Activated B cell treated with CpG ODN at 0.5 μM for 24 hours (primary cell): ENCODE measurements at regions not wholly inside any gene's neighbourhood (a gene's known extent, or its start where the extent isn't known, plus 50 kb on each side); places are given as distances from the start of the nearest gene placed in this dataset.

Experiments used
- ATAC-seq: fragments of 200-7000 bp; cut with Tn5 transposase; one replicate; pipeline ENCODE4 v1.10.0; 2021; ENCODE audit warnings: low read depth, mild to moderate bottlenecking, moderate library complexity
- CTCF ChIA-PET: fragments of 350-600 bp; sonication (Branson Sonifier 250); formaldehyde crosslinking; loops from one replicate; lab custom pipeline; 2021; ENCODE audit warnings: antibody characterized with exemption; lab: Charles Lee
- POLR2A ChIA-PET: fragments of 350-600 bp; sonication (Branson Sonifier 250); formaldehyde crosslinking; loops from one replicate; lab custom pipeline; 2021; ENCODE audit warnings: antibody characterized with exemption; lab: Charles Lee
- DNase-seq: peaks from one replicate; pipeline ENCODE4 v3.0.0; 2022
- H3K27ac Mint-ChIP-seq: one replicate; pipeline ENCODE4 v1.8.0; 2020; ENCODE audit warnings: mixed read lengths
- H3K27me3 Mint-ChIP-seq: one replicate; pipeline ENCODE4 v1.8.0; 2021; ENCODE audit warnings: mixed read lengths
- H3K36me3 Mint-ChIP-seq: one replicate; pipeline ENCODE4 v1.8.0; 2021; ENCODE audit warnings: low read depth, mixed read lengths
- H3K4me1 Mint-ChIP-seq: one replicate; pipeline ENCODE4 v1.8.0; 2021; ENCODE audit warnings: mixed read lengths
- H3K4me3 Mint-ChIP-seq: one replicate; pipeline ENCODE4 v1.8.0; 2020; ENCODE audit warnings: mild to moderate bottlenecking, mixed read lengths
- H3K9me3 Mint-ChIP-seq: one replicate; pipeline ENCODE4 v1.8.0; 2020; ENCODE audit warnings: mixed read lengths
- CTCF ChIP-seq: fragments of 200-600 bp; IDR thresholded peaks from one replicate; pipeline ENCODE4 v1.8.0; 2022; ENCODE audit warnings: antibody characterized with exemption, mild to moderate bottlenecking
- intact Hi-C: fragments of 100-400 bp; cut with micrococcal nuclease; formaldehyde crosslinking; loops from one replicate; pipeline ENCODE4 v1.15.1; 2024

DNA sequence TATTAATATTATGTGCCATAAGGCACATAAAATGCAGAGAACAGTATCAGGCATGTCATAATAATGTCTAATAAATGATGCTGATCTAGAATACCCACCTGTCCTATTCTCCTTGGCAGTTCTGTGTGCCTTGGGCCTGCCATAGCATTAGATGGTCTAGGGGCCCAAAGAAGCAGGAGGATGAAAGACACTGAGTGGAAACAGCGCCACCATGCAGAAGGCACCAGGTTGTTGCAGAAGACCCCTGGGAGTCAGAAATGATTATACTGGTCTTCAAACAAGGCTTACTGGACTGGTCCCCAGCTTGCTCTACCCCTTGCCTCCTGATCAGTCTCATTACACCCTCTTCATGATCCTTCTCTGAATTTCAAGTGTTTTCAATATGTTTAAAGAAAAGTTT, 353.3 kb downstream of the GRIN2B start:
- Mint-ChIP-seq H3K27ac (no peak overlapping the region), H3K4me3 (no peak overlapping the region), H3K4me1 (no peaks in the 10 kb centered on the region), H3K9me3 (no peaks in the 10 kb centered on the region), H3K36me3 (no peaks in the 10 kb centered on the region), H3K27me3 (peaks cover 6% of the 10 kb centered on the region)
- POLR2A ChIA-PET: no interaction called here
- DNase-seq (no peak), ATAC-seq (no peak)
- CTCF ChIA-PET: no interaction called here
- TF ChIP-seq CTCF: no peak
- intact Hi-C loops: no loop called here

GRCh38 chr12:13627536-13627935, 353.9 kb downstream of the GRIN2B start:
- H3K9me3 Mint-ChIP-seq: no peaks in the 10 kb centered on the region
- H3K36me3 Mint-ChIP-seq: no peaks in the 10 kb centered on the region
- CTCF ChIA-PET: no interaction called here
- no peak overlapping the region for H3K27ac Mint-ChIP-seq
- TF ChIP-seq CTCF: no peak
- DNase-seq (no peak), ATAC-seq (no peak)
- peaks cover 6% of the 10 kb centered on the region for H3K27me3 Mint-ChIP-seq
- no peak overlapping the region for H3K4me3 Mint-ChIP-seq
- intact Hi-C loops: no loop called here
- H3K4me1 Mint-ChIP-seq: no peaks in the 10 kb centered on the region
- POLR2A ChIA-PET: no interaction called here

DNA sequence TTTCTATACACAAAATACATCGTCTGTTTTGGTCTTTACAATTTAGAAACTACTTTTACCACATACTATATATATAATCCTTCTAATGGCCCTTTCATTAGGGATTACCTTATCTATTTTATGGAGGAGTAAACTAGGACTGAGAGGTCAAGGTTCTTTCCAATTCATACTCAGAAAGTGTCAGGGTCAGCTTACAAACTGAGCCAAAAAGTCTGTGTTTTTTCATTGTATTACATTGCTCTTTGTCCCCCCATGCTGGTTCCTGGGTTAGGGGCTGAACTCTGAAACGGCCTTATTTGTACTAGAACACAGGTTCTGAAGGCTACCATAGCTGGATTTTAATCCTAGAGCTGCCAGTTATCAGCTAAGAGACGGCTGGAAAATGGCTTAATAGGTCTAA, 368.1 kb downstream of the GRIN2B start:
- Mint-ChIP-seq H3K4me1 (no peaks in the 10 kb centered on the region), H3K27me3 (no peaks in the 10 kb centered on the region), H3K4me3 (no peak overlapping the region), H3K36me3 (no peaks in the 10 kb centered on the region), H3K27ac (no peak overlapping the region), H3K9me3 (no peaks in the 10 kb centered on the region)
- DNase-seq (no peak), ATAC-seq (no peak)
- ChIA-PET CTCF (no interaction called here), POLR2A (no interaction called here)
- TF ChIP-seq CTCF: no peak
- intact Hi-C loops: no loop called here

DNA sequence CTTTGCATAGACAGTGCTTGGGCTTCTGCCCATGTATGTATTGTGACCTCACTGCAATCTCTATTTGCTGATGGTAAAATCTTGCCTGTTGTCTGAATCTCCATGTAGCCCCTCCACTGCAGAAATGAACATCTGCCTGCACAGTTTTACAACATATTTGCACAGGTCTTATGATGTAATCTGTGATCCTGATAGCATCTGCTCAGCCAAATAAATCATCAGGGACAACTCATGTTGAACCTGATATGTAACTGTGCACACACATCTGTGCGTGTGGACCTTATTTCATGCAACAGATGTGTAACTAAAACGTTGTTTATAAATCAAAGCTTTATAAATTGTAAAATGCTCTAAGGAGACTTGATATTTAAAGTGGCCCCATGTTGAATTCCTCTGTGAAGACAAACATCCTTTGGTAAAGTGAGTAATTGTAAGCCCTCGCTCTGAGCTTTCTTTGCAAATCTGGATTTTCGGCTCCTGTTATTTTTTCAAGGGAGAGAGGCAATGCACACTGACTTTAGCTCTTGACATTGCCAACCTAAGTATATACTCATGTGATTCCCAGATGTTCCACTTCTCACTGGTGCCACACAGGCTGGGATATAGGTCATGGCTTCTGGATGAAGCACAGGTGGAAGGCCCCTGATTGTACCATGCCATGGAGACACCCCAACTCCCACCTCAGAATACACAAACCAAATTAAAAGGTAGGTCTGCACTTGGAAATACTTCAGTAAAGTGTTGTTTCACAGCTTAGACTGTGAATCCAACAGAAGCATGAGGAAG, 371.3 kb downstream of the GRIN2B start:
- no peak overlapping the region for H3K4me3 Mint-ChIP-seq
- H3K36me3 Mint-ChIP-seq: no peaks in the 10 kb centered on the region
- TF ChIP-seq CTCF: no peak
- no peak for DNase-seq
- intact Hi-C loops: no loop called here
- H3K27ac Mint-ChIP-seq: no peak overlapping the region
- H3K27me3 Mint-ChIP-seq: no peaks in the 10 kb centered on the region
- no peaks in the 10 kb centered on the region for H3K4me1 Mint-ChIP-seq
- ATAC-seq: no peak
- CTCF ChIA-PET: no interaction called here
- no peaks in the 10 kb centered on the region for H3K9me3 Mint-ChIP-seq
- POLR2A ChIA-PET: interaction anchor here (0.5 kb wide), 1 partner anchor 380 kb away, joined by 3 read pairs; no protein-coding TSS in a partner anchor

GRCh38 chr12:13606290-13606689, 375.1 kb downstream of the GRIN2B start:
- ChIA-PET POLR2A (no interaction called here), CTCF (no interaction called here)
- H3K36me3 Mint-ChIP-seq: no peaks in the 10 kb centered on the region
- no peak for TF ChIP-seq CTCF
- H3K27ac Mint-ChIP-seq: no peak overlapping the region
- H3K4me3 Mint-ChIP-seq: no peak overlapping the region
- ATAC-seq: no peak
- intact Hi-C loops: no loop called here
- no peaks in the 10 kb centered on the region for H3K9me3 Mint-ChIP-seq
- DNase-seq: no peak
- H3K4me1 Mint-ChIP-seq: no peaks in the 10 kb centered on the region
- H3K27me3 Mint-ChIP-seq: no peaks in the 10 kb centered on the region
